ENCODE measurements at regions not wholly inside any gene's neighbourhood (a gene's known extent, or its start where the extent isn't known, plus 50 kb on each side); places are given as distances from the start of the nearest gene placed in this dataset.

- H3K4me3 ChIP-seq: no peak overlapping the region
- TF ChIP-seq CTCF (IDR thresholded peaks at IDR 0.05): no peak
- no peak for DNase-seq (ENCODE audit: low spot score)
- H3K27ac ChIP-seq: no peak overlapping the region
Measured at GRCh38 chr14:89000007-89000942, 175.8 kb downstream of the TTC8 start.

GRCh38 chr14:89004166-89004565 lies 179.7 kb downstream of the TTC8 start:
- Histone ChIP-seq H3K27ac (no peak overlapping the region), H3K4me3 (no peak overlapping the region)
- TF ChIP-seq CTCF (IDR thresholded peaks at IDR 0.05): no peak
- DNase-seq (ENCODE audit: low spot score): no peak

GRCh38 chr14:89007906-89008305 lies 183.5 kb downstream of the TTC8 start:
- Histone ChIP-seq H3K27ac (no peak overlapping the region), H3K4me3 (no peak overlapping the region)
- TF ChIP-seq CTCF (IDR thresholded peaks at IDR 0.05): no peak
- DNase-seq (ENCODE audit: low spot score): no peak

GRCh38 chr14:89011355-89012281 lies 187.2 kb downstream of the TTC8 start:
- Histone ChIP-seq H3K4me3 (no peak overlapping the region), H3K27ac (no peak overlapping the region)
- TF ChIP-seq CTCF (IDR thresholded peaks at IDR 0.05): no peak
- DNase-seq (ENCODE audit: low spot score): no peak

- no peak overlapping the region for H3K27ac ChIP-seq
- TF ChIP-seq CTCF (IDR thresholded peaks at IDR 0.05): no peak
- DNase-seq (ENCODE audit: low spot score): no peak
- H3K4me3 ChIP-seq: no peak overlapping the region
Measured at GRCh38 chr14:89012282-89013097, 188.0 kb downstream of the TTC8 start.

GRCh38 chr14:89013098-89013504 lies 188.7 kb downstream of the TTC8 start:
- H3K27ac ChIP-seq: no peak overlapping the region
- DNase-seq (ENCODE audit: low spot score): no peak
- no peak overlapping the region for H3K4me3 ChIP-seq
- no peak for TF ChIP-seq CTCF (IDR thresholded peaks at IDR 0.05)
